ENCODE measurements at regions not wholly inside any gene's neighbourhood (a gene's known extent, or its start where the extent isn't known, plus 50 kb on each side); places are given as distances from the start of the nearest gene placed in this dataset.

DNA sequence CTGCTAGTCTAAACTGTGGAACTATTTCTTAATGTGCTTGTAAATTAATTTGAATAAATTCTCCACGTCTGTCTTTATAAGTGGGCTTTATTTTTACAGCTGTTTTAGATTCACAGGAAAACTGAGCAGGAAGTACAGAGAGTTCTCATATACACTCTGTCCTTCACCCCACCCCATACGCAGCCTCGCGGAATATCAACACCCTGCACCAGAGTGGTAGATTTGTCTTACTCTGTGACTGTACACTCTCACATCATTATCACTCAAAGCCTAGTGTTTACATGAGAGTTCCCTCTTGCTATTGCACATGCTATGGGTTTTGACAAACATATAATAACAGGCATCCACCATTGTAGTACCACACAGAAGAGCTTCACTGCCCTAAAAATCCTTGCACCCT lies 179.7 kb upstream of the DAB2 start:
- H3K36me3 ChIP-seq: no peaks in the 10 kb centered on the region
- TF ChIP-seq, protein P1, sequence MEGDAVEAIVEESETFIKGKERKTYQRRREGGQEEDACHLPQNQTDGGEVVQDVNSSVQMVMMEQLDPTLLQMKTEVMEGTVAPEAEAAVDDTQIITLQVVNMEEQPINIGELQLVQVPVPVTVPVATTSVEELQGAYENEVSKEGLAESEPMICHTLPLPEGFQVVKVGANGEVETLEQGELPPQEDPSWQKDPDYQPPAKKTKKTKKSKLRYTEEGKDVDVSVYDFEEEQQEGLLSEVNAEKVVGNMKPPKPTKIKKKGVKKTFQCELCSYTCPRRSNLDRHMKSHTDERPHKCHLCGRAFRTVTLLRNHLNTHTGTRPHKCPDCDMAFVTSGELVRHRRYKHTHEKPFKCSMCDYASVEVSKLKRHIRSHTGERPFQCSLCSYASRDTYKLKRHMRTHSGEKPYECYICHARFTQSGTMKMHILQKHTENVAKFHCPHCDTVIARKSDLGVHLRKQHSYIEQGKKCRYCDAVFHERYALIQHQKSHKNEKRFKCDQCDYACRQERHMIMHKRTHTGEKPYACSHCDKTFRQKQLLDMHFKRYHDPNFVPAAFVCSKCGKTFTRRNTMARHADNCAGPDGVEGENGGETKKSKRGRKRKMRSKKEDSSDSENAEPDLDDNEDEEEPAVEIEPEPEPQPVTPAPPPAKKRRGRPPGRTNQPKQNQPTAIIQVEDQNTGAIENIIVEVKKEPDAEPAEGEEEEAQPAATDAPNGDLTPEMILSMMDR (IDR thresholded peaks at IDR 0.05): no peak
- TF ChIP-seq EP300 (IDR thresholded peaks at IDR 0.05; ENCODE audit: low read depth) (no peak), POLR2AphosphoS5 (IDR thresholded peaks at IDR 0.05) (no peak), POLR2A (IDR thresholded peaks at IDR 0.05) (no peak)
- WGBS, 2 donors (ENCODE audit: low coverage in 1 of 2): 39 to 68% methylated on average over 3 to 4 of the region's 4 CpGs
- intact Hi-C loops (cut with DNase I; ENCODE audit: low total_unique reads) (no loop called here), in situ Hi-C loops (cut with MboI; ENCODE audit: low pct_ligation_motif_present in 1 of 4, low pct_unique_long_range_greater_than_20kb in 1 of 4, low sequenced_read_pairs in 3 of 4) (no loop called here)
- H3K4me3 ChIP-seq: no peak overlapping the region
- H3K27me3 ChIP-seq: no peaks in the 10 kb centered on the region
- peaks cover 0 to 11% (median 5%) of the 10 kb centered on the region in 4 donors for H3K4me1 ChIP-seq
- no peak overlapping the region for H3K27ac ChIP-seq
- DNase-seq: no peak
- no peaks in the 10 kb centered on the region for H3K9me3 ChIP-seq

- WGBS, 2 donors (ENCODE audit: low coverage in 1 of 2): 35 to 37% methylated on average over 4 to 5 of the region's 5 CpGs
- Histone ChIP-seq H3K27me3 (peaks cover 4% of the 10 kb centered on the region), H3K27ac (no peak overlapping the region), H3K9me3 (no peaks in the 10 kb centered on the region), H3K4me3 (no peak overlapping the region), H3K36me3 (no peaks in the 10 kb centered on the region), H3K4me1 (peaks cover 0 to 11% (median 5%) of the 10 kb centered on the region in 4 donors)
- in situ Hi-C loops (cut with MboI; ENCODE audit: low pct_ligation_motif_present in 1 of 4, low pct_unique_long_range_greater_than_20kb in 1 of 4, low sequenced_read_pairs in 3 of 4): loop anchor here (25.0 kb wide), 3 partner anchors 337 to 1287 kb away; no protein-coding TSS in a partner anchor
- intact Hi-C loops (cut with DNase I; ENCODE audit: low total_unique reads): no loop called here
- DNase-seq: no peak
- TF ChIP-seq POLR2A (IDR thresholded peaks at IDR 0.05) (no peak), POLR2AphosphoS5 (IDR thresholded peaks at IDR 0.05) (no peak), EP300 (IDR thresholded peaks at IDR 0.05; ENCODE audit: low read depth) (no peak)
- TF ChIP-seq, protein P1 (IDR thresholded peaks at IDR 0.05): peak; percentile 52 to 70 (median 58)
These were observed 175.1 kb upstream of the DAB2 start for GRCh38 chr5:39599721-39600431.

GRCh38 chr5:39598661-39599248 lies 174.0 kb upstream of the DAB2 start:
- TF ChIP-seq, protein P1 (IDR thresholded peaks at IDR 0.05): no peak
- no peak for TF ChIP-seq POLR2A (IDR thresholded peaks at IDR 0.05)
- TF ChIP-seq EP300 (IDR thresholded peaks at IDR 0.05; ENCODE audit: low read depth): no peak
- no peak for TF ChIP-seq POLR2AphosphoS5 (IDR thresholded peaks at IDR 0.05)
- in situ Hi-C loops (cut with MboI; ENCODE audit: low pct_ligation_motif_present in 1 of 4, low pct_unique_long_range_greater_than_20kb in 1 of 4, low sequenced_read_pairs in 3 of 4): loop anchor here (25.0 kb wide), 3 partner anchors 339 to 1289 kb away; no protein-coding TSS in a partner anchor
- WGBS, 2 donors (ENCODE audit: low coverage in 1 of 2): 85% methylated on average over 13 of the region's 14 CpGs; no CpG with 5 or more reads in 1 of the 2 donors
- intact Hi-C loops (cut with DNase I; ENCODE audit: low total_unique reads): no loop called here
- H3K27ac ChIP-seq: no peak overlapping the region
- H3K4me3 ChIP-seq: no peak overlapping the region
- H3K9me3 ChIP-seq: no peaks in the 10 kb centered on the region
- peaks cover 4% of the 10 kb centered on the region for H3K27me3 ChIP-seq
- H3K36me3 ChIP-seq: no peaks in the 10 kb centered on the region
- no peak for DNase-seq
- peaks cover 0 to 11% (median 3%) of the 10 kb centered on the region in 4 donors for H3K4me1 ChIP-seq

DNA sequence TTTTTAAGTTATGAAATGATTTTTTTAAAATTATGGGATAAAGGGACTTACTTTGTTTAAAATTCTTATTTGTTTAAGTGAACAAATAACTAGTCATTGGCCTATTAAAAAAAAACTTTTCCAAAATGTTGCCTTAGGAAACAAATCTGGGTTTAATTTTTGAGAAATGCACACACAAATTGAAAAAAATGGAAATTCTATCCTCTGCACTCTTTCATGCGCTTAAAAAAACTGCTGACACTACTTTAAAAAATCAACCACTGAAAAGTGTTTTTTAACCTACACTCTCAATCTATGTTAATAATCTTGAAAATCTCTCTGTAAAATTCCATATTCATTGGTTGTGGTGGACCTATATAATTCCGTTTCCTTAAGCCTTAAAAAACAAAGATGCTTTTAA lies 163.4 kb upstream of the DAB2 start:
- in situ Hi-C loops (cut with MboI; ENCODE audit: low pct_ligation_motif_present in 1 of 4, low pct_unique_long_range_greater_than_20kb in 1 of 4, low sequenced_read_pairs in 3 of 4): loop anchor here (10.0 to 25.0 kb wide), 4 partner anchors 349 to 1299 kb away; no protein-coding TSS in a partner anchor
- WGBS, 2 donors (ENCODE audit: low coverage in 1 of 2): 79 to 88% methylated on average over 2 of the region's 2 CpGs
- no peaks in the 10 kb centered on the region for H3K4me1 ChIP-seq
- intact Hi-C loops (cut with DNase I; ENCODE audit: low total_unique reads): no loop called here
- no peak overlapping the region for H3K4me3 ChIP-seq
- H3K27ac ChIP-seq: no peak overlapping the region
- no peaks in the 10 kb centered on the region for H3K36me3 ChIP-seq
- H3K9me3 ChIP-seq: no peaks in the 10 kb centered on the region
- H3K27me3 ChIP-seq: no peaks in the 10 kb centered on the region
- no peak for DNase-seq
- no peak for TF ChIP-seq POLR2A (IDR thresholded peaks at IDR 0.05)
- TF ChIP-seq EP300 (IDR thresholded peaks at IDR 0.05; ENCODE audit: low read depth): no peak
- TF ChIP-seq POLR2AphosphoS5 (IDR thresholded peaks at IDR 0.05): no peak
- TF ChIP-seq, protein P1 (IDR thresholded peaks at IDR 0.05): no peak

Measured in transverse colon (tissue), 4 donors.